T-cell (primary cell): ENCODE measurements at regions not wholly inside any gene's neighbourhood (a gene's known extent, or its start where the extent isn't known, plus 50 kb on each side); places are given as distances from the start of the nearest gene placed in this dataset.

Experiments used
- ATAC-seq, 4 experiments: fragments of 200-7000 bp in 3 of 4; fragments of 150-1000 bp in 1 of 4; cut with Tn5 transposase; replicated peaks in 1 of 4; 1 replicate in 3 of 4; 2 replicates in 1 of 4; pipeline ENCODE4 v1.10.0; 2021; ENCODE audit warnings: moderate library complexity in 3 of 4, mild to moderate bottlenecking in 2 of 4, moderate number of reproducible peaks in 1 of 4
- CTCF ChIA-PET, 2 donors: fragments of 300-600 bp; sonication (Branson Sonifier 250); formaldehyde crosslinking; loops; one replicate each; lab custom pipeline; 2022; ENCODE audit warnings: antibody characterized with exemption in 2 of 2; lab: Charles Lee
- POLR2A ChIA-PET, 2 donors: fragments of 300-600 bp; sonication (Branson Sonifier 250); formaldehyde crosslinking; loops; one replicate each; lab custom pipeline; 2022; ENCODE audit warnings: antibody characterized with exemption in 2 of 2; lab: Charles Lee
- DNase-seq, 35 experiments: peaks; one replicate each; pipeline versions ENCODE4 v3.0.0 to v3.0.0-alpha.2; 2013 to 2023
- H3K27ac ChIP-seq: one replicate; pipeline ENCODE4 v1.5.1; 2013; ENCODE audit warnings: low read length
- H3K27me3 ChIP-seq, 2 experiments: replicated peaks in 1 of 2; 1 replicate in 1 of 2; 2 replicates in 1 of 2; pipeline versions ENCODE4 v1.6.1 to v1.7.0; 2013; ENCODE audit warnings: low read length in 1 of 2, mixed read lengths in 1 of 2; ENCODE audit not compliant: control insufficient read depth in 2 of 2, insufficient read depth in 2 of 2; ENCODE audit errors: extremely low read depth in 1 of 2
- H3K36me3 ChIP-seq, 2 donors: 1 replicate in 1 of 2; 2 replicates in 1 of 2; pipeline versions ENCODE4 v1.6.1 to v1.7.0; 2013; ENCODE audit warnings: low read length in 1 of 2; ENCODE audit not compliant: control insufficient read depth in 2 of 2, insufficient read depth in 1 of 2; ENCODE audit errors: extremely low read depth in 1 of 2
- H3K4me1 ChIP-seq, 2 experiments: 1 replicate in 1 of 2; 2 replicates in 1 of 2; pipeline versions ENCODE4 v1.6.1 to v1.7.0; 2013; ENCODE audit warnings: low read length in 2 of 2, mixed read lengths in 1 of 2; ENCODE audit not compliant: insufficient read depth in 2 of 2, control insufficient read depth in 1 of 2; ENCODE audit errors: extremely low read depth in 1 of 2
- H3K4me3 ChIP-seq, 2 donors: 1 replicate in 1 of 2; 2 replicates in 1 of 2; pipeline versions ENCODE4 v1.5.1 to v1.7.0; 2013; ENCODE audit warnings: mild to moderate bottlenecking in 2 of 2, low read length in 1 of 2, moderate library complexity in 1 of 2; ENCODE audit not compliant: control insufficient read depth in 1 of 2; ENCODE audit errors: extremely low read depth in 1 of 2
- H3K9me3 ChIP-seq: 2 replicates; pipeline ENCODE4 v1.7.0; 2013
- H3K27ac Mint-ChIP-seq, 2 donors: one replicate each; pipeline ENCODE4 v1.8.0; 2020 to 2021; ENCODE audit warnings: mild to moderate bottlenecking in 2 of 2, mixed read lengths in 2 of 2
- H3K27me3 Mint-ChIP-seq, 2 donors: one replicate each; pipeline ENCODE4 v1.8.0; 2021 to 2022; ENCODE audit warnings: mixed read lengths in 2 of 2
- H3K36me3 Mint-ChIP-seq: one replicate; pipeline ENCODE4 v1.8.0; 2021; ENCODE audit warnings: mixed read lengths
- H3K4me1 Mint-ChIP-seq, 3 donors: one replicate each; pipeline ENCODE4 v1.8.0; 2020 to 2022; ENCODE audit warnings: mixed read lengths in 3 of 3, mild to moderate bottlenecking in 1 of 3
- H3K4me3 Mint-ChIP-seq, 3 donors: one replicate each; pipeline ENCODE4 v1.8.0; 2020 to 2022; ENCODE audit warnings: mild to moderate bottlenecking in 3 of 3, mixed read lengths in 3 of 3, moderate library complexity in 3 of 3
- H3K9me3 Mint-ChIP-seq, 3 donors: one replicate each; pipeline ENCODE4 v1.8.0; 2020 to 2022; ENCODE audit warnings: mixed read lengths in 3 of 3
- WGBS: methylation state at CpG from one replicate; pipeline ENCODE4 v1.1.5; 2013; ENCODE audit warnings: missing lambda C conversion rate; ENCODE audit not compliant: insufficient coverage; 5-methylcytosine and 5-hydroxymethylcytosine counted together

- H3K36me3 Mint-ChIP-seq, result peaks cover 5% of the 10 kb centered on the region
- DNase-seq, result no peak
- H3K4me3 ChIP-seq, result no peak overlapping the region
- H3K27me3 ChIP-seq, result peaks cover 0 to 22% of the 10 kb centered on the region in 2 experiments
- CTCF ChIA-PET, result no interaction called here
- H3K36me3 ChIP-seq, result no peaks in the 10 kb centered on the region
- H3K27me3 Mint-ChIP-seq, result peaks cover 9 to 12% of the 10 kb centered on the region in 2 donors
- no peaks in the 10 kb centered on the region for H3K4me1 ChIP-seq
- ATAC-seq, result no peak
- 33% methylated on average over 1 of the region's 8 CpGs for WGBS
- no peak overlapping the region for H3K4me3 Mint-ChIP-seq
- no peaks in the 10 kb centered on the region for H3K4me1 Mint-ChIP-seq
- POLR2A ChIA-PET, result no interaction called here
- H3K9me3 ChIP-seq, result no peaks in the 10 kb centered on the region
- H3K9me3 Mint-ChIP-seq, result peaks cover 12 to 17% (median 12%) of the 10 kb centered on the region in 3 donors
- H3K27ac ChIP-seq, result no peak overlapping the region
- no peak overlapping the region for H3K27ac Mint-ChIP-seq
These were observed 542.1 kb downstream of the MN1 start for GRCh38 chr22:27259433-27259832.

- Histone ChIP-seq H3K27me3 (peaks cover 0 to 22% of the 10 kb centered on the region in 2 experiments), H3K36me3 (no peaks in the 10 kb centered on the region), H3K4me3 (no peak overlapping the region), H3K4me1 (no peaks in the 10 kb centered on the region), H3K27ac (no peak overlapping the region), H3K9me3 (no peaks in the 10 kb centered on the region)
- Mint-ChIP-seq H3K9me3 (peaks cover 12 to 17% (median 12%) of the 10 kb centered on the region in 3 donors), H3K27me3 (peaks cover 13 to 16% of the 10 kb centered on the region in 2 donors), H3K36me3 (peaks cover 5% of the 10 kb centered on the region), H3K4me1 (no peaks in the 10 kb centered on the region), H3K4me3 (no peak overlapping the region), H3K27ac (no peak overlapping the region)
- DNase-seq, result no peak
- POLR2A ChIA-PET, result no interaction called here
- ATAC-seq, result no peak
- WGBS, result no CpG with 5 or more reads among the region's 6 CpGs
- CTCF ChIA-PET, result no interaction called here
These were observed 541.4 kb downstream of the MN1 start for GRCh38 chr22:27260087-27260698.

GRCh38 chr22:27262361-27262760 lies 539.2 kb downstream of the MN1 start:
- ChIA-PET POLR2A (no interaction called here), CTCF (no interaction called here)
- Mint-ChIP-seq H3K36me3 (no peaks in the 10 kb centered on the region), H3K27ac (no peak overlapping the region), H3K9me3 (peaks cover 0 to 7% (median 6%) of the 10 kb centered on the region in 3 donors), H3K27me3 (peaks cover 13 to 16% of the 10 kb centered on the region in 2 donors), H3K4me1 (no peaks in the 10 kb centered on the region), H3K4me3 (no peak overlapping the region)
- no peaks in the 10 kb centered on the region for H3K36me3 ChIP-seq
- peaks cover 0 to 22% of the 10 kb centered on the region in 2 experiments for H3K27me3 ChIP-seq
- no peaks in the 10 kb centered on the region for H3K4me1 ChIP-seq
- H3K9me3 ChIP-seq, result no peaks in the 10 kb centered on the region
- DNase-seq (no peak), ATAC-seq (no peak)
- H3K4me3 ChIP-seq, result no peak overlapping the region
- 65% methylated on average over 9 of the region's 10 CpGs for WGBS
- H3K27ac ChIP-seq, result no peak overlapping the region

- Histone ChIP-seq H3K4me3 (no peak overlapping the region), H3K27ac (no peak overlapping the region), H3K27me3 (peaks cover 0 to 24% of the 10 kb centered on the region in 2 experiments), H3K4me1 (no peaks in the 10 kb centered on the region), H3K36me3 (no peaks in the 10 kb centered on the region), H3K9me3 (no peaks in the 10 kb centered on the region)
- DNase-seq (no peak), ATAC-seq (no peak)
- ChIA-PET POLR2A (no interaction called here), CTCF (no interaction called here)
- Mint-ChIP-seq H3K4me1 (no peaks in the 10 kb centered on the region), H3K9me3 (peaks cover 0 to 7% (median 6%) of the 10 kb centered on the region in 3 donors), H3K27ac (no peak overlapping the region), H3K27me3 (peaks cover 10 to 16% of the 10 kb centered on the region in 2 donors), H3K4me3 (no peak overlapping the region), H3K36me3 (no peaks in the 10 kb centered on the region)
- WGBS, result 67% methylated on average over 6 of the region's 6 CpGs
These were observed 537.4 kb downstream of the MN1 start for GRCh38 chr22:27264184-27264583.

GRCh38 chr22:27267145-27267544 lies 534.4 kb downstream of the MN1 start:
- no peak overlapping the region for H3K27ac ChIP-seq
- Mint-ChIP-seq H3K27ac (no peak overlapping the region), H3K27me3 (peaks cover 13 to 23% of the 10 kb centered on the region in 2 donors), H3K36me3 (no peaks in the 10 kb centered on the region), H3K4me1 (no peaks in the 10 kb centered on the region), H3K9me3 (peaks cover 0 to 7% (median 6%) of the 10 kb centered on the region in 3 donors), H3K4me3 (no peak overlapping the region)
- H3K9me3 ChIP-seq, result no peaks in the 10 kb centered on the region
- no peaks in the 10 kb centered on the region for H3K4me1 ChIP-seq
- CTCF ChIA-PET, result no interaction called here
- WGBS, result 92% methylated on average over 2 of the region's 7 CpGs
- no peak for DNase-seq
- no peak overlapping the region for H3K4me3 ChIP-seq
- H3K36me3 ChIP-seq, result no peaks in the 10 kb centered on the region
- POLR2A ChIA-PET, result no interaction called here
- peaks cover 0 to 27% of the 10 kb centered on the region in 2 experiments for H3K27me3 ChIP-seq
- no peak for ATAC-seq

- no peaks in the 10 kb centered on the region for H3K9me3 ChIP-seq
- Mint-ChIP-seq H3K27me3 (peaks cover 9 to 19% of the 10 kb centered on the region in 2 donors), H3K36me3 (no peaks in the 10 kb centered on the region), H3K9me3 (no peaks in the 10 kb centered on the region), H3K4me1 (no peaks in the 10 kb centered on the region), H3K27ac (no peak overlapping the region), H3K4me3 (no peak overlapping the region)
- ChIA-PET POLR2A (no interaction called here), CTCF (no interaction called here)
- no peaks in the 10 kb centered on the region for H3K4me1 ChIP-seq
- H3K27me3 ChIP-seq, result peaks cover 0 to 25% of the 10 kb centered on the region in 2 experiments
- ATAC-seq (no peak), DNase-seq (no peak)
- H3K27ac ChIP-seq, result no peak overlapping the region
- WGBS, result no CpG with 5 or more reads among the region's 5 CpGs
- H3K4me3 ChIP-seq, result no peak overlapping the region
- H3K36me3 ChIP-seq, result no peaks in the 10 kb centered on the region
These were observed 531.6 kb downstream of the MN1 start for GRCh38 chr22:27269751-27270543.
